ENCODE measurements at regions not wholly inside any gene's neighbourhood (a gene's known extent, or its start where the extent isn't known, plus 50 kb on each side); places are given as distances from the start of the nearest gene placed in this dataset.
A peak's percentile ranks its signal among the peaks of the same experiment; 100 is the strongest.

- H3K9me2 ChIP-seq (ENCODE audit: insufficient read depth, low read length) = no peaks in the 10 kb centered on the region
Observed at GRCh38 chr9:22742401-22742800, 295.8 kb downstream of the DMRTA1 start.

GRCh38 chr9:22773501-22774220, 327.0 kb downstream of the DMRTA1 start:
- Histone ChIP-seq H3K27ac (ENCODE audit: low read length) (peak overlapping the region; percentile 78), H3K79me2 (replicated peaks; ENCODE audit: insufficient read depth, low read length) (no peaks in the 10 kb centered on the region), H3K4me2 (ENCODE audit: low read length) (peak overlapping the region; percentile 43), H3K4me3 (ENCODE audit: low read length) (peak overlapping the region; percentile 38), H3F3A (ENCODE audit: insufficient read depth, low read length, poor library complexity, severe bottlenecking) (peaks cover 5% of the 10 kb centered on the region), H4K20me1 (ENCODE audit: insufficient read depth) (no peaks in the 10 kb centered on the region), H3K9ac (ENCODE audit: low read length) (peak overlapping the region; percentile 15), H3K9me2 (ENCODE audit: insufficient read depth, low read length) (no peaks in the 10 kb centered on the region), H3K9me3 (ENCODE audit: low read length) (no peaks in the 10 kb centered on the region), H3K27me3 (ENCODE audit: insufficient read depth, low read depth, low read length) (no peaks in the 10 kb centered on the region), H2AFZ (ENCODE audit: low read depth, low read length) (no peak overlapping the region), H3K36me3 (ENCODE audit: insufficient read depth, low read length) (no peaks in the 10 kb centered on the region)
- TF ChIP-seq TAF1 (IDR thresholded peaks at IDR 0.05; ENCODE audit: low read depth) (no peak), MXI1 (conservative IDR thresholded peaks at IDR 0.05; ENCODE audit: poor library complexity, severe bottlenecking) (no peak), EP300 (conservative IDR thresholded peaks at IDR 0.05; ENCODE audit: poor library complexity, severe bottlenecking) (peak; percentile 100), EZH2 (IDR thresholded peaks at IDR 0.05; ENCODE audit: borderline replicate concordance, insufficient read depth, low read length, poor library complexity, severe bottlenecking) (no peak), POLR2AphosphoS5 (IDR thresholded peaks at IDR 0.05) (peak; percentile 99), RAD21 (conservative IDR thresholded peaks at IDR 0.05) (peak; percentile 22), SMC3 (conservative IDR thresholded peaks at IDR 0.05; ENCODE audit: poor library complexity) (no peak)
- TF ChIP-seq, protein P1, sequence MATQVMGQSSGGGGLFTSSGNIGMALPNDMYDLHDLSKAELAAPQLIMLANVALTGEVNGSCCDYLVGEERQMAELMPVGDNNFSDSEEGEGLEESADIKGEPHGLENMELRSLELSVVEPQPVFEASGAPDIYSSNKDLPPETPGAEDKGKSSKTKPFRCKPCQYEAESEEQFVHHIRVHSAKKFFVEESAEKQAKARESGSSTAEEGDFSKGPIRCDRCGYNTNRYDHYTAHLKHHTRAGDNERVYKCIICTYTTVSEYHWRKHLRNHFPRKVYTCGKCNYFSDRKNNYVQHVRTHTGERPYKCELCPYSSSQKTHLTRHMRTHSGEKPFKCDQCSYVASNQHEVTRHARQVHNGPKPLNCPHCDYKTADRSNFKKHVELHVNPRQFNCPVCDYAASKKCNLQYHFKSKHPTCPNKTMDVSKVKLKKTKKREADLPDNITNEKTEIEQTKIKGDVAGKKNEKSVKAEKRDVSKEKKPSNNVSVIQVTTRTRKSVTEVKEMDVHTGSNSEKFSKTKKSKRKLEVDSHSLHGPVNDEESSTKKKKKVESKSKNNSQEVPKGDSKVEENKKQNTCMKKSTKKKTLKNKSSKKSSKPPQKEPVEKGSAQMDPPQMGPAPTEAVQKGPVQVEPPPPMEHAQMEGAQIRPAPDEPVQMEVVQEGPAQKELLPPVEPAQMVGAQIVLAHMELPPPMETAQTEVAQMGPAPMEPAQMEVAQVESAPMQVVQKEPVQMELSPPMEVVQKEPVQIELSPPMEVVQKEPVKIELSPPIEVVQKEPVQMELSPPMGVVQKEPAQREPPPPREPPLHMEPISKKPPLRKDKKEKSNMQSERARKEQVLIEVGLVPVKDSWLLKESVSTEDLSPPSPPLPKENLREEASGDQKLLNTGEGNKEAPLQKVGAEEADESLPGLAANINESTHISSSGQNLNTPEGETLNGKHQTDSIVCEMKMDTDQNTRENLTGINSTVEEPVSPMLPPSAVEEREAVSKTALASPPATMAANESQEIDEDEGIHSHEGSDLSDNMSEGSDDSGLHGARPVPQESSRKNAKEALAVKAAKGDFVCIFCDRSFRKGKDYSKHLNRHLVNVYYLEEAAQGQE (IDR thresholded peaks at IDR 0.05; ENCODE audit: borderline replicate concordance) = peak; percentile 99

More at GRCh38 chr9:22742401-22742800, 295.8 kb downstream of the DMRTA1 start:
- Histone ChIP-seq H3K9ac (ENCODE audit: low read length) (no peak overlapping the region), H3K4me2 (ENCODE audit: low read length) (no peak overlapping the region), H3K36me3 (ENCODE audit: insufficient read depth, low read length) (no peaks in the 10 kb centered on the region), H3K27me3 (ENCODE audit: insufficient read depth, low read depth, low read length) (no peaks in the 10 kb centered on the region), H3K9me3 (ENCODE audit: low read length) (no peaks in the 10 kb centered on the region), H3K27ac (ENCODE audit: low read length) (no peak overlapping the region), H2AFZ (ENCODE audit: low read depth, low read length) (no peak overlapping the region), H3K4me3 (ENCODE audit: low read length) (no peak overlapping the region), H3K79me2 (replicated peaks; ENCODE audit: insufficient read depth, low read length) (no peaks in the 10 kb centered on the region), H3F3A (ENCODE audit: insufficient read depth, low read length, poor library complexity, severe bottlenecking) (no peaks in the 10 kb centered on the region), H4K20me1 (ENCODE audit: insufficient read depth) (no peaks in the 10 kb centered on the region)
- TF ChIP-seq SMC3 (conservative IDR thresholded peaks at IDR 0.05; ENCODE audit: poor library complexity) (no peak), EP300 (conservative IDR thresholded peaks at IDR 0.05; ENCODE audit: poor library complexity, severe bottlenecking) (no peak), POLR2AphosphoS5 (IDR thresholded peaks at IDR 0.05) (no peak), EZH2 (IDR thresholded peaks at IDR 0.05; ENCODE audit: borderline replicate concordance, insufficient read depth, low read length, poor library complexity, severe bottlenecking) (no peak), MXI1 (conservative IDR thresholded peaks at IDR 0.05; ENCODE audit: poor library complexity, severe bottlenecking) (no peak), CTCF (IDR thresholded peaks at IDR 0.05; ENCODE audit: poor library complexity, severe bottlenecking) (no peak), RAD21 (conservative IDR thresholded peaks at IDR 0.05) (no peak), TAF1 (IDR thresholded peaks at IDR 0.05; ENCODE audit: low read depth) (no peak)
- TF ChIP-seq, protein P1 (IDR thresholded peaks at IDR 0.05; ENCODE audit: borderline replicate concordance) = no peak
